NB4 (cell line): ENCODE measurements at regions not wholly inside any gene's neighbourhood (a gene's known extent, or its start where the extent isn't known, plus 50 kb on each side); places are given as distances from the start of the nearest gene placed in this dataset.

ENCODE experiments used
- DNase-seq: peaks from one replicate; pipeline ENCODE4 v3.0.0; 2010; ENCODE audit warnings: low read depth
- H3K4me3 ChIP-seq: one replicate; pipeline ENCODE4 v1.5.1; 2011; ENCODE audit warnings: mild to moderate bottlenecking, low read depth, low read length, moderate library complexity
- MYC ChIP-seq: IDR thresholded peaks from 2 replicates; pipeline ENCODE4 v1.6.1; 2011; ENCODE audit warnings: low read depth, low read length
- POLR2A ChIP-seq: IDR thresholded peaks from 2 replicates; pipeline ENCODE4 v1.6.1; 2011; ENCODE audit warnings: mild to moderate bottlenecking; ENCODE audit not compliant: insufficient read length; ENCODE audit errors: extremely low read depth
- TF ChIP-seq, protein P1 (sequence below): IDR thresholded peaks from one replicate; pipeline ENCODE4 v1.5.1; 2012; ENCODE audit warnings: low read depth, low read length
- TF ChIP-seq, protein P2 (sequence below): IDR thresholded peaks from 2 replicates; pipeline ENCODE4 v1.6.1; 2011; ENCODE audit warnings: low read depth, low read length

DNA sequence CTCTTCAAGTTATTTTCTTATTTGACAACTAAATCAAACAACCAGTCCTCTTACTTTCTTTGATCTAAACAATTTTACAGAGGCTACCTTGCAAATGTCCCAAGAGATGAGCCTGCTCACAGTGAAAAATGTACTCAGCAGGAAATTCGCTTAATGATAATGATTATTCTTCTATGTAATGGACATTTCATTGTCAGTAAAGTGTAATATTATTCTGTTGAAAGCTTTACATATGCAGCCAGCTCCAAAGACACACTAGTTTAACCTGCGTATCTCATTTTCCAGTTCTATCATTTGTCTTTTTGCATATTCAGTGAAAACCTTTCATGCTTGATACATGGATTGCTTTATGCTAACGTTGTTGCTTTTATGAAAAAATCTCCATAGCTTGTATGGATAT lies 758.7 kb upstream of the ZNF608 start:
- H3K4me3 ChIP-seq, result no peak overlapping the region
- TF ChIP-seq MYC (no peak), POLR2A (no peak)
- TF ChIP-seq, protein P1, sequence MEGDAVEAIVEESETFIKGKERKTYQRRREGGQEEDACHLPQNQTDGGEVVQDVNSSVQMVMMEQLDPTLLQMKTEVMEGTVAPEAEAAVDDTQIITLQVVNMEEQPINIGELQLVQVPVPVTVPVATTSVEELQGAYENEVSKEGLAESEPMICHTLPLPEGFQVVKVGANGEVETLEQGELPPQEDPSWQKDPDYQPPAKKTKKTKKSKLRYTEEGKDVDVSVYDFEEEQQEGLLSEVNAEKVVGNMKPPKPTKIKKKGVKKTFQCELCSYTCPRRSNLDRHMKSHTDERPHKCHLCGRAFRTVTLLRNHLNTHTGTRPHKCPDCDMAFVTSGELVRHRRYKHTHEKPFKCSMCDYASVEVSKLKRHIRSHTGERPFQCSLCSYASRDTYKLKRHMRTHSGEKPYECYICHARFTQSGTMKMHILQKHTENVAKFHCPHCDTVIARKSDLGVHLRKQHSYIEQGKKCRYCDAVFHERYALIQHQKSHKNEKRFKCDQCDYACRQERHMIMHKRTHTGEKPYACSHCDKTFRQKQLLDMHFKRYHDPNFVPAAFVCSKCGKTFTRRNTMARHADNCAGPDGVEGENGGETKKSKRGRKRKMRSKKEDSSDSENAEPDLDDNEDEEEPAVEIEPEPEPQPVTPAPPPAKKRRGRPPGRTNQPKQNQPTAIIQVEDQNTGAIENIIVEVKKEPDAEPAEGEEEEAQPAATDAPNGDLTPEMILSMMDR, result no peak
- TF ChIP-seq, protein P2, sequence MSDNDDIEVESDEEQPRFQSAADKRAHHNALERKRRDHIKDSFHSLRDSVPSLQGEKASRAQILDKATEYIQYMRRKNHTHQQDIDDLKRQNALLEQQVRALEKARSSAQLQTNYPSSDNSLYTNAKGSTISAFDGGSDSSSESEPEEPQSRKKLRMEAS, result no peak
- DNase-seq, result no peak

DNA sequence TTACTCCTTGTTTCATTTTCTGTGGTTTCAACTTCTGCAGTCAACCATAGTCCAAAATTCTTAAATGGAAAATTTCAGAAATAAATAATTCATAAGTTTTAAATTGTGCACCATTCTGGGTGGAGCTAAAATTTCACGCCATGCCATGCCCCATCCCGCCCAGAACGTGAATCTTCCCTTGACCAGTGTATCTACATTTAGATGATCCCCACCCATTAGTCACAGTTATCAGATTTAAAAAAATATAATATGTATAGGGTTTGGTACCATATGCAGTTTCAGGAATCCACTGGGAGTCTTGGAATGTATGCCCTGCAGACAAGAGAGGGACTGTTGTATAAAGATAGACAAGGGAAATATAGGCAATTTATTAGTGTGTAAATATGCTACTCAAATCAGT lies 759.7 kb upstream of the ZNF608 start:
- DNase-seq, result no peak
- TF ChIP-seq, protein P2, result no peak
- TF ChIP-seq POLR2A (no peak), MYC (no peak)
- TF ChIP-seq, protein P1, result no peak

DNA sequence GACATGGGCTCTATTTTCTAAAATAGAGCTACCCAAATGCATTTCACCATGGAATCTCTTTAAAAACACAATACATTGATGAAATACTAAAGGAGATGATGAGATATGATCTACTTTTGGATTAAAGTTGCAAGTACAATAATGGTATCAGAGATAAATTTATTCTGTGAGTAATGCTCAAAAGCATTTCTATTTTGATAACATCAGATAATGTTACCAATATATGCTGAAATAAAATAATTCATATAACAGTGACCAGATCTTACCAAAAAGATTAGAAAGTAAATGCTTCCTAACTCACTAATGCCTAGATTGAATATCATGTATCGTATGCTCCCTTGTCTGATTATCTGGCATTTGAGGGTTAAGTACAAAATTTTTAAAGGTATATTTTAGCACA lies 761.8 kb upstream of the ZNF608 start:
- no peak overlapping the region for H3K4me3 ChIP-seq
- TF ChIP-seq, protein P1, result no peak
- TF ChIP-seq MYC (no peak), POLR2A (no peak)
- TF ChIP-seq, protein P2, result no peak
- no peak for DNase-seq

More for the DNA sequence above, 759.7 kb upstream of the ZNF608 start:
- no peak overlapping the region for H3K4me3 ChIP-seq

DNA sequence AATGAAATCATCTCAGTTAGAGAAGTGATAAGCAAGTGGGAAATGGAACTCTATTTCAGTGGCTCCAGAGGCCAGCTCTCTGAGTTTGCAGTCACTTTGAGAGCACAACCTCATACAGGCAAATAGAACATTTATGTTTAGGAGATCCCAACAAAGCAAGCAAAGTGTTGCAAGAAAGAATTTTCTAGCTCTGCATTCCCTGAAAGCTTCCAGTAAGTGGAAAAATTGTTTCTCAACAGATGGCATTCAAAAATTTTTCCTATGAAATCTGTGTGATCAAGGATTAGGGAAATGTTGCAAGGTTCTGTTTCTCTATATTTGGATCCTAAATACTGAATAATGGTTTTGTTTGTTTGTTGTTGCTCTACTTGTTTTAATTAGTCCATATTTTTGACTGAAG lies 764.2 kb upstream of the ZNF608 start:
- H3K4me3 ChIP-seq, result no peak overlapping the region
- TF ChIP-seq, protein P1, result no peak
- TF ChIP-seq POLR2A (no peak), MYC (no peak)
- TF ChIP-seq, protein P2, result no peak
- DNase-seq, result no peak

DNA sequence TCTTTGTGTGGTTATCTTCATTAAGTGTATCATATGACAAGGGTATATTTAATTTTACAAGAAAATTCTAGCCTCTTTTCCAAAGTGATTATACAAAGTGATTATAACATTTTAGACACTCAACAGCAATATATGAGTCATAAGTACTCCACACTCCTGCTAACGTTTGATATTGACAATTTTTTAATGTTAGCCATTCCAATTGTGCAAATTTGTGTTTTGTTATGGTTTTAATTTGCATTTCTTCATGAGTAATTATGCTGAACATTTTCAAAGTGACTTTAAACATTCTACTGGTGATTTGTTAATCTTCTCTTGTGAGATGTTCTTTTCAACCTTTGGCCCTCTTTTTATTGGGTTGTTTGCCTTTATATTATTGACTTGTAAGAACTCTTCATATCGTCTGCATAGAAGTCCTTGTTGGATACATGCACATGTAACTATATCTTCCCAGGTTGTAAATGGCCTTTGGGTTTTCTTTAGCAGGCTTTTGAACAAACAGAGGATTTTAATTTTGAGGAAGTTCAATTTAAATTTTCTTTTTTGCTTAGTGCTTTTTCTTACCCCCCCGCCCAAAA lies 771.6 kb upstream of the ZNF608 start:
- no peak for TF ChIP-seq MYC
- no peak for TF ChIP-seq POLR2A
- TF ChIP-seq, protein P1, result no peak
- TF ChIP-seq, protein P2, result no peak
- H3K4me3 ChIP-seq, result no peak overlapping the region
- DNase-seq, result no peak

DNA sequence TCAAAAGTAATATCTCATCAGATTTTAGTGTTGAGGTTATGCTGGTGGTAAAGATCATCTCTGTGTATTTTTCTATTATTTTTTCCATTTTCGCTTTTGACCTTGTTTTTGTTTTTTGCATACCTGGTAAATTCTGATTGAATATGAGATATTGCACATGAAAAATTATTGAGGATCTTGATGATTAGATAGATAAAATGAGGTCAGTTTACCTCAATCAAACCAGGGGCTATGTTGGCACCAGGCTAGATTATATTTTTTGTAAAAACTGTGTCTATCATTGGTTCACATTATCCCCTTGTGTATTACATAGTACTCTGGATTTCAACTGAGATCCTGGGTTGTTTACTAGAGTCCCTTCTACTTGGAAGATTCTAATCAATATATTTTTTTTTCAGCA lies 774.9 kb upstream of the ZNF608 start:
- no peak overlapping the region for H3K4me3 ChIP-seq
- no peak for DNase-seq
- TF ChIP-seq, protein P1, result no peak
- TF ChIP-seq, protein P2, result no peak
- no peak for TF ChIP-seq MYC
- TF ChIP-seq POLR2A, result no peak
